ENCODE measurements at regions not wholly inside any gene's neighbourhood (a gene's known extent, or its start where the extent isn't known, plus 50 kb on each side); places are given as distances from the start of the nearest gene placed in this dataset.

GRCh38 chr4:177938226-177938625, 496.0 kb upstream of the AGA start:
- no peak for TF ChIP-seq ZNF782 (CRISPR knock-in tag; IDR thresholded peaks at IDR 0.05; ENCODE audit: borderline replicate concordance)
- no peak for TF ChIP-seq ATF7 (IDR thresholded peaks at IDR 0.05)
- no peak for TF ChIP-seq ATF7 (CRISPR knock-in tag; IDR thresholded peaks at IDR 0.05)

Data from HepG2 (cell line).